ENCODE measurements at regions not wholly inside any gene's neighbourhood (a gene's known extent, or its start where the extent isn't known, plus 50 kb on each side); places are given as distances from the start of the nearest gene placed in this dataset.

DNA sequence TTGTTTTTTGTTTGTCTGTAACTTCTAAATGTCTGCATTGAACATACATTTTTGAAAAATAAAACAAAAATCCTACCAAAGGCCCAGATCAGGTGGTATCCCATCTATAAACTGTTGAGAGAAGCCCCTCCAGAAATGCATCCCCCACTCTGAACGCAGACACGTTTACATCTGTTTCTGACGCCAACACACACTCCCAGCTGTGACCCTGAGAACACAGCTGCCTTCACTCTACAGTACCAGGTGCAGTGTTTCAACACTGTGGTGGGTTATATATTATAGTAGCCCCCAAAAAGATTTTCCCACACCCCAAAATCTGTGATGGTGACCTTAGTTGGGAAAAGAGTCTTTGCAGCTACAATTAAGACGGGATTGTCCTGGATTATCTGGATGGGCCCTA is 199.1 kb upstream of the JARID2 start:
- H3K27me3 ChIP-seq (ENCODE audit: insufficient read depth, poor library complexity, severe bottlenecking) = no peaks in the 10 kb centered on the region
- TF ChIP-seq POLR2AphosphoS5 (IDR thresholded peaks at IDR 0.05; ENCODE audit: low read depth) = no peak
- no peak for TF ChIP-seq CTCF (IDR thresholded peaks at IDR 0.05; ENCODE audit: insufficient read depth, low read length)
- TF ChIP-seq GABPA (IDR thresholded peaks at IDR 0.05; ENCODE audit: low read depth) = no peak
- TF ChIP-seq SPI1 (IDR thresholded peaks at IDR 0.05; ENCODE audit: borderline replicate concordance, low read depth) = no peak
- TF ChIP-seq, protein P1, sequence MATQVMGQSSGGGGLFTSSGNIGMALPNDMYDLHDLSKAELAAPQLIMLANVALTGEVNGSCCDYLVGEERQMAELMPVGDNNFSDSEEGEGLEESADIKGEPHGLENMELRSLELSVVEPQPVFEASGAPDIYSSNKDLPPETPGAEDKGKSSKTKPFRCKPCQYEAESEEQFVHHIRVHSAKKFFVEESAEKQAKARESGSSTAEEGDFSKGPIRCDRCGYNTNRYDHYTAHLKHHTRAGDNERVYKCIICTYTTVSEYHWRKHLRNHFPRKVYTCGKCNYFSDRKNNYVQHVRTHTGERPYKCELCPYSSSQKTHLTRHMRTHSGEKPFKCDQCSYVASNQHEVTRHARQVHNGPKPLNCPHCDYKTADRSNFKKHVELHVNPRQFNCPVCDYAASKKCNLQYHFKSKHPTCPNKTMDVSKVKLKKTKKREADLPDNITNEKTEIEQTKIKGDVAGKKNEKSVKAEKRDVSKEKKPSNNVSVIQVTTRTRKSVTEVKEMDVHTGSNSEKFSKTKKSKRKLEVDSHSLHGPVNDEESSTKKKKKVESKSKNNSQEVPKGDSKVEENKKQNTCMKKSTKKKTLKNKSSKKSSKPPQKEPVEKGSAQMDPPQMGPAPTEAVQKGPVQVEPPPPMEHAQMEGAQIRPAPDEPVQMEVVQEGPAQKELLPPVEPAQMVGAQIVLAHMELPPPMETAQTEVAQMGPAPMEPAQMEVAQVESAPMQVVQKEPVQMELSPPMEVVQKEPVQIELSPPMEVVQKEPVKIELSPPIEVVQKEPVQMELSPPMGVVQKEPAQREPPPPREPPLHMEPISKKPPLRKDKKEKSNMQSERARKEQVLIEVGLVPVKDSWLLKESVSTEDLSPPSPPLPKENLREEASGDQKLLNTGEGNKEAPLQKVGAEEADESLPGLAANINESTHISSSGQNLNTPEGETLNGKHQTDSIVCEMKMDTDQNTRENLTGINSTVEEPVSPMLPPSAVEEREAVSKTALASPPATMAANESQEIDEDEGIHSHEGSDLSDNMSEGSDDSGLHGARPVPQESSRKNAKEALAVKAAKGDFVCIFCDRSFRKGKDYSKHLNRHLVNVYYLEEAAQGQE (IDR thresholded peaks at IDR 0.05; ENCODE audit: insufficient replicate concordance, low read depth) = no peak
- no peak for DNase-seq (ENCODE audit: low read depth in 1 of 2, low spot score in 1 of 2)
- H3K4me3 ChIP-seq (replicated peaks; ENCODE audit: insufficient read depth, low read length) = no peak overlapping the region
- no peak overlapping the region for H3K27ac ChIP-seq (replicated peaks)

- H3K4me3 ChIP-seq (replicated peaks; ENCODE audit: insufficient read depth, low read length) = no peak overlapping the region
- TF ChIP-seq SPI1 (IDR thresholded peaks at IDR 0.05; ENCODE audit: borderline replicate concordance, low read depth) (no peak), GABPA (IDR thresholded peaks at IDR 0.05; ENCODE audit: low read depth) (no peak), CTCF (IDR thresholded peaks at IDR 0.05; ENCODE audit: insufficient read depth, low read length) (no peak), POLR2AphosphoS5 (IDR thresholded peaks at IDR 0.05; ENCODE audit: low read depth) (no peak)
- TF ChIP-seq, protein P1 (IDR thresholded peaks at IDR 0.05; ENCODE audit: insufficient replicate concordance, low read depth) = no peak
Measured at GRCh38 chr6:15048367-15048766, 197.5 kb upstream of the JARID2 start.

DNA sequence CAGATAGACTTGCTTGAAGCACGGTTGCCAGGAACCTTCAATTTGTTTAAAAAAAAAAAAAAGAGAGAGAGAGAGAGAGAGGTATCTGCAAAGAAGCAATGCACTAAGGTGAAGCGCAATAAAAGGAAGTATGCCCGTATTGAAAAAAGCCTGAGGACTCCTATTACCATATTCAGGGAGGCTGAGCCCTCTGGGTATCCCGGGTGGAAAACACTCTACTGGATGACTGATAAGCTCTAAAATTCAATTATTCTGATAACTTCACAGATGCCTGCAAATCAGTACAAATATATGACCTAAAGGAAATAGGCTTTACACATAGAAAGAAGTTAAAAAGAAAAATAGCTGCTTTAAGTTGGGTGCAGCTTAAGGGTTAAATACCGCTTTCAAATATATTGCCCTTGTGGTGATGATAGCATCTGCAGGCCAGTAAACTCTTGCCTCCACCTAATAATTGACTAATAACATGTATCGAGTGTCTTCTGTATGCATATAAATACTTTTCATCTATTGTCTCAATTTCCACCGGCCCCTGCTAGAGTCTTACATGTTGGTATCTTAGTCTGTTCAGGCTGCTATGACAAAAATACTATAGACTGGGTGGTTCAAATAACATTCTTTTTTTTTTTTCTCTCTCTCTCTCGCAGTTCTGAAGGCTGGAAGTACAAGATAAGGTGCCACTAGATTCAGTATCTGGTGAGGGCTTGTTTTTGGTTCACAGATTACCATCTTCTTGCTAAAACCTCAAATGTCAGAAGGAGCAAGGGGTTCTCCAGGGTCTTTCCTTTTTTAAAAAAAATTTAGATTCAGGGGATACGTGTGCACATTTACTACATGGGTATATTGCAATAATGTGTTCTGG is 187.4 kb upstream of the JARID2 start:
- no peak for DNase-seq (ENCODE audit: low read depth in 1 of 2, low spot score in 1 of 2)

More at GRCh38 chr6:15048367-15048766, 197.5 kb upstream of the JARID2 start:
- no peaks in the 10 kb centered on the region for H3K27me3 ChIP-seq (ENCODE audit: insufficient read depth, poor library complexity, severe bottlenecking)
- no peak for DNase-seq (ENCODE audit: low read depth in 1 of 2, low spot score in 1 of 2)
- H3K27ac ChIP-seq (replicated peaks) = no peak overlapping the region

More for the DNA sequence above, 187.4 kb upstream of the JARID2 start:
- no peaks in the 10 kb centered on the region for H3K27me3 ChIP-seq (ENCODE audit: insufficient read depth, poor library complexity, severe bottlenecking)
- TF ChIP-seq SPI1 (IDR thresholded peaks at IDR 0.05; ENCODE audit: borderline replicate concordance, low read depth) (no peak), POLR2AphosphoS5 (IDR thresholded peaks at IDR 0.05; ENCODE audit: low read depth) (no peak), GABPA (IDR thresholded peaks at IDR 0.05; ENCODE audit: low read depth) (no peak), CTCF (IDR thresholded peaks at IDR 0.05; ENCODE audit: insufficient read depth, low read length) (no peak)
- TF ChIP-seq, protein P1 (IDR thresholded peaks at IDR 0.05; ENCODE audit: insufficient replicate concordance, low read depth) = no peak
- no peak overlapping the region for H3K4me3 ChIP-seq (replicated peaks; ENCODE audit: insufficient read depth, low read length)
- no peak overlapping the region for H3K27ac ChIP-seq (replicated peaks)

All from HL-60 (cell line).